Lower leg skin (tissue), 3 donors: ENCODE measurements at regions not wholly inside any gene's neighbourhood (a gene's known extent, or its start where the extent isn't known, plus 50 kb on each side); places are given as distances from the start of the nearest gene placed in this dataset.

ENCODE experiments used
- POLR2A ChIP-seq, 2 donors: fragments of 450-650 bp; IDR thresholded peaks; one replicate each; pipeline ENCODE4 v1.6.1; 2016 to 2017; ENCODE audit warnings: antibody characterized with exemption in 2 of 2, mild to moderate bottlenecking in 1 of 2, moderate library complexity in 1 of 2
- TF ChIP-seq, protein P1 (sequence below), 3 donors: fragments of 450-650 bp; IDR thresholded peaks; one replicate each; pipeline ENCODE4 v1.5.1; 2016; ENCODE audit warnings: antibody characterized with exemption in 3 of 3, mild to moderate bottlenecking in 3 of 3, moderate library complexity in 2 of 3

DNA sequence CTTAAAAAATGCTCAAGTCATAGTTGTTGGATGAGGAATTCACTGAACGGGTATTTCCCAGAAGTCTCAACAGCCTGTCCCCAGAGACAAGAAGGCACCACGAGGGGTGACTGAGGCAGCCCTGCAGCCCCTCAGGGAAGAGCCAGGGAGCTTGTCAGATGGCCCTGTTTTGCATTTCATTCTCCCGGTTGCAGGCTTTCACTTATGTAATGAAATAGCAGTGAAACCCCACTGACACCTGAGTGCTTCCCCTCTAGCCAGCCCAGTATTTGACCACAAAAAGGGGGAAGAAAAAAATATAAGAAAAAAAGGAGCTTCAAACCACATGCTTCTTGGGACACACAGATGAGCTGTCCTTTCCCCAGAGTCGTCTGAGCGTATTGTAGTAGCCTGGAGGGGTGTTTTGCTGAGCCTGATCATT, 75.3 kb upstream of the IL12B start:
- TF ChIP-seq POLR2A (IDR thresholded peaks at IDR 0.05) = no peak
- TF ChIP-seq, protein P1, sequence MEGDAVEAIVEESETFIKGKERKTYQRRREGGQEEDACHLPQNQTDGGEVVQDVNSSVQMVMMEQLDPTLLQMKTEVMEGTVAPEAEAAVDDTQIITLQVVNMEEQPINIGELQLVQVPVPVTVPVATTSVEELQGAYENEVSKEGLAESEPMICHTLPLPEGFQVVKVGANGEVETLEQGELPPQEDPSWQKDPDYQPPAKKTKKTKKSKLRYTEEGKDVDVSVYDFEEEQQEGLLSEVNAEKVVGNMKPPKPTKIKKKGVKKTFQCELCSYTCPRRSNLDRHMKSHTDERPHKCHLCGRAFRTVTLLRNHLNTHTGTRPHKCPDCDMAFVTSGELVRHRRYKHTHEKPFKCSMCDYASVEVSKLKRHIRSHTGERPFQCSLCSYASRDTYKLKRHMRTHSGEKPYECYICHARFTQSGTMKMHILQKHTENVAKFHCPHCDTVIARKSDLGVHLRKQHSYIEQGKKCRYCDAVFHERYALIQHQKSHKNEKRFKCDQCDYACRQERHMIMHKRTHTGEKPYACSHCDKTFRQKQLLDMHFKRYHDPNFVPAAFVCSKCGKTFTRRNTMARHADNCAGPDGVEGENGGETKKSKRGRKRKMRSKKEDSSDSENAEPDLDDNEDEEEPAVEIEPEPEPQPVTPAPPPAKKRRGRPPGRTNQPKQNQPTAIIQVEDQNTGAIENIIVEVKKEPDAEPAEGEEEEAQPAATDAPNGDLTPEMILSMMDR (IDR thresholded peaks at IDR 0.05) = no peak
